Breast epithelium (tissue), 3 donors: ENCODE measurements at regions not wholly inside any gene's neighbourhood (a gene's known extent, or its start where the extent isn't known, plus 50 kb on each side); places are given as distances from the start of the nearest gene placed in this dataset.

Experiments
- POLR2A ChIP-seq: fragments of 450-650 bp; IDR thresholded peaks from one replicate; pipeline ENCODE4 v1.6.1; 2016; ENCODE audit warnings: antibody characterized with exemption, mild to moderate bottlenecking, moderate library complexity
- POLR2AphosphoS5 ChIP-seq, 3 donors: sonication (generic); formaldehyde crosslinking; IDR thresholded peaks; one replicate each; pipeline ENCODE4 v1.6.1; 2017; ENCODE audit warnings: antibody characterized with exemption in 3 of 3
- TF ChIP-seq, protein P1 (sequence below), 3 donors: fragments of 450-650 bp; IDR thresholded peaks; one replicate each; pipeline ENCODE4 v1.5.1; 2016 to 2017; ENCODE audit warnings: antibody characterized with exemption in 3 of 3, mild to moderate bottlenecking in 3 of 3, moderate library complexity in 3 of 3

DNA sequence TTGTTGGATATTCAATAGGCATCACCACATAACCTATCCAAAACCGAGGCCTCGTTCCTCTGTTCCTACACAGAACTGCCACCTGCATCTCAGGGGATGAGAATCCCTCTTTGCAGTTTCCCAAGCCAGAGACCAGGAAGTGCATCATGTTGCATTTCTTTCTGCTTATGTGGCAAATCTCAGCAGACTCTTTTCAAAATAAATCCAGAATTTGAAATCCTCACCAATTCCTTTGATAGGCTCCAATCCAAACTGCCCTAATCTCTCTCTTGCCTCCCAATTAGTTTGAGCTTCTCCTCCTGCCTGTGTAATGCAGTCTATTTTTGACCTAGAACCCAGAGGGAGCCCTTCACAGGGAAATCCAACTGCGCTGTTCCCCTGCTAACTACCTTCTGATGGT lies 215.5 kb downstream of the RNF144A start:
- TF ChIP-seq, protein P1, sequence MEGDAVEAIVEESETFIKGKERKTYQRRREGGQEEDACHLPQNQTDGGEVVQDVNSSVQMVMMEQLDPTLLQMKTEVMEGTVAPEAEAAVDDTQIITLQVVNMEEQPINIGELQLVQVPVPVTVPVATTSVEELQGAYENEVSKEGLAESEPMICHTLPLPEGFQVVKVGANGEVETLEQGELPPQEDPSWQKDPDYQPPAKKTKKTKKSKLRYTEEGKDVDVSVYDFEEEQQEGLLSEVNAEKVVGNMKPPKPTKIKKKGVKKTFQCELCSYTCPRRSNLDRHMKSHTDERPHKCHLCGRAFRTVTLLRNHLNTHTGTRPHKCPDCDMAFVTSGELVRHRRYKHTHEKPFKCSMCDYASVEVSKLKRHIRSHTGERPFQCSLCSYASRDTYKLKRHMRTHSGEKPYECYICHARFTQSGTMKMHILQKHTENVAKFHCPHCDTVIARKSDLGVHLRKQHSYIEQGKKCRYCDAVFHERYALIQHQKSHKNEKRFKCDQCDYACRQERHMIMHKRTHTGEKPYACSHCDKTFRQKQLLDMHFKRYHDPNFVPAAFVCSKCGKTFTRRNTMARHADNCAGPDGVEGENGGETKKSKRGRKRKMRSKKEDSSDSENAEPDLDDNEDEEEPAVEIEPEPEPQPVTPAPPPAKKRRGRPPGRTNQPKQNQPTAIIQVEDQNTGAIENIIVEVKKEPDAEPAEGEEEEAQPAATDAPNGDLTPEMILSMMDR (IDR thresholded peaks at IDR 0.05), result no peak
- no peak for TF ChIP-seq POLR2A
- TF ChIP-seq POLR2AphosphoS5 (IDR thresholded peaks at IDR 0.05), result no peak
